GM21447 (cell line): ENCODE measurements at regions not wholly inside any gene's neighbourhood (a gene's known extent, or its start where the extent isn't known, plus 50 kb on each side); places are given as distances from the start of the nearest gene placed in this dataset.

ENCODE experiments used
- ATAC-seq: cut with Tn5 transposase; IDR thresholded peaks from one replicate; pipeline ENCODE4 v1.9.1; 2021; ENCODE audit not compliant: unreplicated experiment

DNA sequence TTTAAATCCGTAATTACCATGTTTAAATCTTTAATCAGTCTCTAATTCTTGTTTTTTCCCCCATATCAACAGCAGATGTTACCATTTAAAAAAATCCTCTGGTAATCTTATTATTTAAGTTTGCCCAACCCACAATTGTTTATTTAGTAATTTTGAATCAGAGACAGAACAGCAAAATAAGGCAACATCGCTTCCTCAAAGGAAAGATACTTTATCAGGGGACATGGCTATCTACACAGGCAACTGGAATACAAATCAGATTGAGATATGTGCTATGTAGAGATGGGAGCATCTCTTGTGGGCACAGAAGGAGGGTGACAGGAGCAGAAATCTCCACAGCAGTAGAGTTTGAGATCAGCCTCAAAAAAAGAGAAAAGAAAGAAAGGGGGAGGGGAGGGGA is 674.4 kb downstream of the SEMA5A start:
- no peak for ATAC-seq

DNA sequence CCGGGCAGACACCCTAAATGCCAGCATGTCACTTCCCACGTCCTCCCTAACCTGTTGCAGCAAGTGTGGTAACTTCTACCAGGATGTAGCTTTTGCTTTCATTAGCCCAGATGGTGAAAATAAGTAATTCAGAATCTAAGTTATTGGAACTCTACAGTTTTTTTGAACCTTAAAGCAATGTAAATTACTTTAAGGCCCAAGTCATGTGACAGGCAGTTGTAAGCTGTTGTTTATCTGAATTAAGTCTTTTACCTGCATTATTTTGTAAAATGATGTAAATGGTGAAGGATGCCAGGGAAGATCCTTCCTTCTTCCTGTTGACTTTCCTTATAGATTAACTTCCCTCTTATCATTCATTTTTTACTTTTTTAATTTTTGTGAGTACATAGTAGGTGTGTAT is 670.2 kb downstream of the SEMA5A start:
- ATAC-seq, result no peak

DNA sequence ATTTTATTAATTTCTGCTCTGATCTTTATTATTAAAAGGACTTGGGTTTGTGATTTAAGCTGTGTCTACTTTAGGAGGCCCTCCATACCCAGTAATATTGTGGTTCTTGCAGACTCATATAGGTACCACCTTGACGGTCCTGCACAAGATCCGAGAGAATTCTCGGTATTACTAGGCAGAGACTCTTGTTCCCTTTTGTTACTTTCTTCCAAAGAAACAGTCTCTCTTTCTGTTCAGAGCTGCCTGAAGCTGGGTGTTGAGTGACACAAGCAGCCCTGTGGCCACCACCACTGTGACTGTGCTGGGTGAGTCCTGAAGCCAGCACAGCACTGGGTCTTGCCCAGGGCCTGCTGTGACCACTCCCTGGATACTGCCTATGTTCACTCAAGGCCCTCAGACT is 666.6 kb downstream of the SEMA5A start:
- no peak for ATAC-seq

DNA sequence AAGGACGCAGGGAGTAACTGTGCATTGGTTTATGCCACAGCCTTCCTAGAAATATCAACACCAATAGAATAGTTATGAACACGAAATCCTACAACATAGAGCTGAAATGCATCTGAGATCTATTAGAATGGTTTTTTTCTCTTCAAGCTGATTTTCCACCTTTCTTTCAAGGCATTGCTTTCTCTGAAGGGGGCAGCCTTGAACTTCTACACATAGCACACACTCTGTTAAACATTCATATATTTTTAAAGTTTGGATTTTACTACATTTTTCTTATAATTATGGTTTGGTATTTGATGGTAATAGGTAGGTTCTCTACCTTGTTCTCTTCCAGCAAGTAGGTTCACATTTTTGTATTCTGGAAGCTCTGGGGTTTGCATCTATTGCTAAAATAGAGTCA is 661.8 kb downstream of the SEMA5A start:
- ATAC-seq, result no peak

DNA sequence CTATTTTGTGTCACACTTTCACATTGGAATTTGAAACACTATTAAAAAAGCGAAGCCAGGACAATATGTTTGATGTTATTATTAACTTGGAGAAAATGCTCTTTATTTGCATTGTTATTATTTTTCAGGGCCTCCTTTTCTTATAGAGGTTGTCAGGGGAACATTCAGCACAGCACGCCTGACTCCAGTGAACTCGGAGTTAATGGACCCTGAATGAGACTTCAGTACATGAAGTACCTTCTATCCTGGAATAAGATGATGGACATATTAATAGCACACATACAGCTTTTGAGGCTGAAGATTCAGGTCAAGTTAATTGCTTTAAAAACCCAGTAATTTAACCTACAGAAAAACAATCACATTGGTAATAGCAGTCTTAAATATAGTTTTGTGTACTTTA is 652.9 kb downstream of the SEMA5A start:
- ATAC-seq, result no peak

DNA sequence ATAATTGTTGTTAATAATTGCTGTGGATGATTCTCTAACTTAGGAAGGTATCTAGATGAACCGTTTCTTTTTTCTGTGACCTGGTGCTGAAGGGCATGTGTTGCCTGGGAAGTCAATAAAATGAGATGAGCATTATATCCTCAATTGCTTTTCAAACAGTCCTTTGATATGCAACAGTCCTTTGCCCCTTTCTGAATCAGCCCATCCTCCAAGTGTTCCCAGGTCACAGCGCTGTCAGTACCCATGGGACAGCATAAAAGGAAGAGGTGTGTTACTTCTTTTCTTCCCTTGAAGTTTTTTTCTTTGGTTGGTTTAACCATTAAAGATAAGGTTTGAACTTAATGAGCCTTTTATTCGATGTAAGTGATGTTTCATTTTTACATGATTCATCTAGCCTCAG is 651.8 kb downstream of the SEMA5A start:
- ATAC-seq, result no peak

DNA sequence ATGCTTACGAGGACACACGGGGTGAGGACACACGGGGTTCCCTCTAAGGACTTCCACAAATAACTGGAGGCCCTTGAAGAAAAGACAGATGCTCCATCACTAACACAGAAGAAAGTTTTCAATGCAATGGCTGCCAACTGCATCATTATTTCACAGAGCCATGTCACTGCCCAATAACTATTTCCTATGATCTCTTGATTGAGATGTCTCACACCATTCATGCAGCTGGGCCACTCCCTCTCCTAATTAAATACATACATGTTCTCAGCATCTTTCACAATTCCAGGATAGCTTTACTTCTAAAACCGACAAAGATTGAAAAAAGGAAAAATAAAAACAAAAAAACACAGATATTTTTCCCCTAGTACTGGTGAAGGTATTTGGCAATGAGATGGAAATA is 650.8 kb downstream of the SEMA5A start:
- no peak for ATAC-seq

DNA sequence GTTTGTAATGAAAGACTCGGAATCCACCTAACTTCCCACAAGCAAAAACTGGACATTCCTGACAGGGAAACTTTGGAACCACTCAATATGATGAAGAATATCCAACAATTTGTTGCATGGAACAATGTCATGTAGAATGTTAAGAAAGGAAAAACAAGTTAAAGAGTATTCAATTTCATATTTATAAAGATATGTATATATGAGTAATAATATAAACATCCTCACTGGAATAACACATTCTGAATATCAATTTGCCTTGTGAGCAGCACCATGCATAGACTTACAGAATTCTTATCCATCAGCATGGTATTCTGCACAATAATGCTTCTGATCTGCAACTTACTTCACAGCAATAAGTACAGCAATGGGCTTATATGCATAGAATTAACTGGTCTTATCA is 650.3 kb downstream of the SEMA5A start:
- ATAC-seq, result no peak

DNA sequence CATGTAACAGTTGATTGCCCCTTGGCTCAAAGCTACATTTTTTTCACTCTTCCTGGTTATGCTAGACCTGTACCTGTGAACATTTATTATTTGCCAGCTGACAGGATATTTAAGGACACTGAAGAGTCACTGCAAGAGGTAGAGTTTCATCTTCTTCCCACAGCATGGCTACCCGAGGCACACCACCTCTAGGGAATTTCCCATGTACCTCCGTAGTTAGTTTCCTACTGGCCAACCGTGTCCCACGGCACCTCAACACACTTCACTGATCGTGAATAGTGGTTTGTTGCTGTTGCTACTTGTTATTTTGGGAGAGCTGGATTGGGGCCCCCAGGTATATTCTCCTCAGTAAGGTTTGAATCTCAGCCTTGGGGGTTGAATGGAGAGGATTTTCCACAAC is 648.6 kb downstream of the SEMA5A start:
- no peak for ATAC-seq

DNA sequence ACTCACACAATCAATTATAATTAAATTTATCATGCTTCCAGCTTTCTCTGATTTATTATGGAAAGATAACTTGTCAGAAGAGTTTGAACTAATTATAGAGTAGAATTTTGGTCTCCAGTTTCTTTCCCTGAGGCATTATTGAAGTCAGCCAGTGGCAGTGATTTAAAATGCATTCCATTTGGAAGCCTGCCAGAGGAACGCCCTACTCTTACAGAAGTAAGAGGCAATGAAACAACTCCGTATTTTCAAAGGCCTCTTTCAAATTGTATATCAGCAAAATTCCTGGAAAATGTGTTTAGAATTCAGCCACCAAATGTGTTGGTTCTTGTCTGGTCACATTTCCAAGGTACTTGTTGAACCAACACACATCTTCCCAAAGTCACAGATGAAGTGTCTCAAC is 640.9 kb downstream of the SEMA5A start:
- ATAC-seq, result no peak

DNA sequence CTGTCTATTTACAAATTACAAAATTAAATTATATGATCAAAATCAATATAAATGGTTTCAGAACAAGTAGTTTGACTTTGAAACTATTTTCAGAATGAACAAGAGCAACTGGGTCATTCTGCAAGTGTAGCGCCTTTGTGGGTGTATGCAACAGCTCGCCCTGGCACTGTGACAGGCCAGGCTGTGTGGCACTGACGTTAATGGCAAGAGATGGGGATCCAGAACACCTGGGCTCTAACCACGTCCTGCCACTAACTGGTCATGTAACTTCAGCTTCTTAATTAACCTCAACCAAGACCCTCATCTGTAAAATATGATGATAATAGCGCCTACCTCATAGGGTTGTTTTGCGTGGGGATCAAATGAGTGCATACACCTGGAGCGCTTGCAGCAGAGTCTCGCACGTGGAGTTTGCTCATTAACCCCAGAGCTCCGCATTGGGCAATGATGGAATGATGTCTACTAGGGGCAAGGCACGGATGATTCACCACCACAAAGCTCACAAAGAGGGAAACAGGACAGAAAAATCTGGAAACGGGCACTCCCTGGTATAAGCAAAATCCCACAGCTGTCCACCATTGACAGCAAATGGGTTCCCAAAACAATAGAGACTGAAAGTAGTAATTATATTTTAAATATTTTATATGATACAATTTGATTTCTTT is 639.4 kb downstream of the SEMA5A start:
- no peak for ATAC-seq

DNA sequence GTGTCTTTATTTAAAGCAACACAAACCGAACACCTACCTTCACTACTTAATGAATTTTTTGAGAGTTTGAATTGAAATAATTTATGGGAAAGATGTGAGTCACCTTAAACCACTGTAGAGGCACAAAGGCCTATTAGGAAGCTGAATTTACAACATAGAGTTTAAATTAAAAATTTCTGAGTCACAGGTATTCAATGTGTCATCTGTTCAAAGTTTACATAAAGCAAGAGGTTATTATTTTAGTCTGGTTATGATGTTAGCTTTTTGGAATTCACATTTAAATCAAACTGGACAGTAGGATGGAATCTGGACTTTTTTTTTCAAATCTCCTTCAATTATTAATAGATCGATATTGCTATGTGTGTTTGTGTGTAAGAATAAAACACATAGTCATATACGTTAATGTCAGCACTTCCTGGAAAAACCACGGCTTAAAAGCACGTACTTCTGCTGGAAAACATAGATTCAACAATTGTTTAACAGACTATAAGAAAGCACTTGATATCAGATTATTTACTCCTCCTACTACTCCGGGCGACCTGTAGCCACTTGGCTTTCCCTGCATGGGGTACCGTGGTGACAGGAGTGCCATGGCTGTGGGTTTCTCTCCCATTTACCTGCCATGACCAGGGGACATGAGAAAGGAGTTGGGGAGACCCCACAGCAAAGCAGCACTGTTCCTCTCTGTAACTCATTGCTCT is 638.6 kb downstream of the SEMA5A start:
- no peak for ATAC-seq

DNA sequence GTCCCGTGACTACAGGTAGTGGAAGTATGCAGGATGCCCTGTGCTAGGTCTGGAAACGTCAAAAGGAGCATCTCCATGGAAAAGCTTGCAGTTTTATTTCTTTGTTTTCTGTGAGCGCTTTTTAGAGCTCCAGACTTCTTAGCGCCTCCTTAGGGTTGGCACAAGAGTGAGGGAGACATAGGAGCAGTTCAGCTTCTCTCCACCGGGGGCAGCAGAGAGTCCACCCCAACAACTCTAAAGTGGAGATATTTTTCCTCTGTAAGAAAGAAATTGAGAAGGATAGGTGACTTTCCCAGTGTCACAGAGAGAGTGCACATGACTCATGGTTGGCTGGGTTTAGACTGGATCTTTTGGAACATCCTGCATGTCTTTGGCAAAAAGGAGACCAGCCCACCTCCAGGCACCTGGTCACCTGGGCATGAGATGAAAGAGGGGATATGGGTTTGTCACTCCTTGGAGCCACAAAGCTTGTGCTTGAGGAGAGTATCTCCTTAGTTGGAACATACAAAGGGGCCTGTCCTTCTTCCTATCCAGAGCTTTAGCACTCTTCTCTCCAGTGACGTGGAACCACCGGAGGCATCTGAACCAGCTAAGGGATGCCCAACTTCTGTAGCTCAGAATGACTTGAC is 637.7 kb downstream of the SEMA5A start:
- no peak for ATAC-seq

DNA sequence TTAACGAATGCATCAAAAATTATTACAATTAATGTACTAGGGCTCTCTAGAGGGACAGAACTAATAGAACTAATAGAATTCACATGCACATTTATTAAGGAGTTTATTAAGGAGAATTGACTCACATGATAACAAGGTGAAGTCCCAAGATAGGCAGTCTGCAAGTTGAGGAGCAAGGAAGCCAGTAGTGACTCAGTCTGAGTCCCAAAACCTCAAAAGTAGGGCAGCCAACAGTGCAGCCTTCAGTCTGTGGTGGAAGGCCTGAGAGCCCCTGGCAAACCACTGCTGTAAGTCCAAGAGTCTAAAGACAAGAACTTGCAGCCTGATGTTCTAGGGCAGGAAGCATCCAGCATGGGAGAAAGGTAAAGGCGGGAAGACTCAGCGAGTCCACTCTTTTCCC is 633.8 kb downstream of the SEMA5A start:
- no peak for ATAC-seq

DNA sequence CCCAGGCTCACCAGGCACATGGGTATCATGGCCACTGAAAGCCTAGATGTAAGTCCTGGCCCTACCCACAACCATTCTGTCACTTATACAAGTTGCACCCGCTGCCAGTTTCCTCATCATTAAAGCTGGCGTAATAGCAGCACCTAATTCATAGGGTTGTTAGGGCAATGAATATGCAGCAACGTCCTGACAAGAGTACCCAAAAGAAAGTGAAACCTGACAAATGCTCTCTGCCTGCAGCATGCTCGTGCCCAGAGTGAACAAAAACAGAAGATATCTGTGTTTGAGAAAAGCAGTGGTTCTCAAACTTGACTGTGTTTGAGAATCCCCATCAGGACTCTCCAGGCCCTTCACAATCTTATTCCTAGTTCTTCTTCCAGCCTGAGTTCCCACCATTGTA is 632.4 kb downstream of the SEMA5A start:
- no peak for ATAC-seq

DNA sequence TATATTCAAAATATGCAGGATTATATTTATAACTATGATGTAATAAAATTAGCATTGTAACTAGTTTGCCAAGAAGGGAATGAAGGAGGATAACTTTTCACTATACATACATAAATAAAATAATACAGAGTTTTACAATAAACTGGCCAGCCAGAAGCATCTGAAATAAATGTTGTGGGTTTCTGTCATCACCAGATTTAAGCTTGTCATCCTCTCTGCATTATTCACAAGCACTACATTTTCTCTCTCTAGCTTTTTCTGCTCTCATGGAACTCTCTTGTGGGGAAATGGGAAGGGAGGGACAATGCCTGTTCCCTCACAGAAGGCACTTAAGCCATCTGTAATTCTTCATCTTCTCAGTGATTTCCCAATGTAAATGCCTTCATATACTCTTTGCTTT is 626.8 kb downstream of the SEMA5A start:
- no peak for ATAC-seq

DNA sequence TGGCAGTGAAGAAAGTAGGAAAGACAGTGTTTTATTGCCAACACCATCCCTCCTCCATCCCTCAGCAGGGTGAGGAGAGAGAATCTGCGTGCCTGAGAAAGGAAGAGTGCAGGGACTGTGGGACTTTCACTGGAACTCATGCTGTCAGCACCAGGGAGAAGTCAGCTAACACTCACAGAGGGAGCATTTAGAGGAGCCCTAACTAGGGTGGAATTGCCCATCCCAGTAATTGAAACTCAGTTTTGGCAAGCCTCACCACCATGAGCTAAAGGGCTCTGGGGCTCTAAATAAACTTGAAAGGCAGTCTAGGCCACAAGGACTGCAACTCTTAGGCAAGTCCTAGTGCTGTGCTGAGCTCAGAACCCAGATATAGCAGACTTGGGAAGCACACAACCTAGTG is 622.3 kb downstream of the SEMA5A start:
- ATAC-seq, result no peak

DNA sequence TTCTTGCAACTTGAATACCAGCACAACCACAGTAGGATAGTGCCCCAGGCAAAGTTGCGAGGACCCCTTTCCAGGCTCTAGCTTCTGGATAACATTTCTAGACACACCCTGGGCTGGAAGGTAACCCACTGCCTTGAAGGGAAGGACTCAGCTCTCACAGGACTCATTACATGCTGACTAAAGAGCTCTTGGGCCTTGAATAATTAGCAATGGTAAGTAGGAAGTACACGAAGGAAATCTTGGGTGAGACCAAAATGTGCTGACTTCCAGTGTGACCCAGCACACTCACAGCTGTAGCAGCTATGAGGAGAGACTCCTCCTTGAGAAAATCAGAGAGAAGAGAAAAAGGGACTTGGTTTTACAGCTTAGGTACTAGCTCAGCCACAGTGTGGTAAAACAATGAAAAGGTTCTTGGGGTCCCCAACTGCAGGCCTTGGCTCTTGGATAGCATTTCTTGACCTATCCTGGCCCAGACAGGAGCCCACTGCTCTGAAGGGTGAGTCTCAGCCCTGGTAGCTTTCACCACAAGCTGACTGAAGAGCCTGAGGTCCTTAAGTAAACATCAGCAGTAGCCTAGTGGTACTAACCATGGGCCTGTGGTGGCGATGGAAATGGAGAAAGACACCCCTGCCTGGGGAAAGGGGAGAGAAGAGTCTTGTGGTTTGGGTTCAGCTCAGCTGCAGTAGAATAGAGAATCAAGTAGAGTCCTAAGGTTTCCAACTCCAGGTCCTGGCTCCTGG is 621.7 kb downstream of the SEMA5A start:
- ATAC-seq, result no peak

DNA sequence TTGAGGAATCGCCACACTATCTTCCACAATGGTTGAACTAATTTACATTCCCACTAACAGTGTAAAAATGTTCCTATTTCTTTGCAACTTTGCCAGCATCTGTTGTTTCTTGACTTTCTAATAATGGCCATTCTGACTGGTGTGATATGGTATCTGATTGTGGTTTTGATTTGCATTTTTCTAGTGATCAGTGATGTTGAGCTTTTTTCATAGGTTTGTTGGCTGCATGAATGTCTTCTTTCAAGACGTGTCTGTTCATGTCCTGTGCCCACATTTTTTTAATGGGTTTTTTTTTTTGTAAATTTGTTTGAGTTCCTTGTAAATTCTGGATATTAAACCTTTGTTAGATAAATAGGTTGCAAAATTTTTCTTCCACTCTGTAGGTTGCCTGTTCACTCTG is 615.9 kb downstream of the SEMA5A start:
- no peak for ATAC-seq

DNA sequence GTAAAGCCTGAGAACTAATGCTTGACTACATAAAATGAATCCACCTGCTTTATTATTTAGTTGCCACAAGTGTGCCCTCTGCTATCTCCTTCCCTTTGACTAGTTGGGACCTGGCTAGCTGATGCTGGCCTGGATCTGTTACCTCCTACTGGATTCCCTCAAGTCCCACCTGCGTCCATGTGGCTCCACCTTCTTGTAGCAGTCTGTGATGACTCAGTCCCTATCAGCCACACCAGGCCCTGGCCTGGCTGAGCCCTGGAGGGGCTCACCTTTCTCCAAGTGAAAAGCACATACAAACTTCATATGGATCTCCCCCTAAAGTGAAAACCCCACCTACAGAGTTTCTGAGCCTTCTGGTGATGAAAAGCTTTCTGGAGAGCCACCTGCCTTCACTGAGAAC is 611.4 kb downstream of the SEMA5A start:
- no peak for ATAC-seq

DNA sequence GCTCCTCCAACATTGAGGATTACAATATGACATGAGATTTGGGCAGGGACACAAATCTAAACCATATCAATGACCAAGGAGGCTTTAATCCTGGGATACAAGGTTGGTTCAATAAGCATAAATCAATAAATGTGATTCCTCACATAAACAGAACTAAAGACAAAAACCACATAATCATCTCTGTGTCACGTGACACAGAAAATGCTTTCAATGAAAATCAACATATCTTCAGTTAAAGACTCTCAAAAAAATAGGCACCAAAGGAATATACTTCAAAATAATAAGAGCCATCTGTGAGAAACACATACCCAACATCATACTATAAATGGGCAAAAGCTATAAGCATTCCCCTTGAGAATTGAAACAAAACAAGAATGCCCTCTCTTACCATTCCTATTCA is 604.9 kb downstream of the SEMA5A start:
- no peak for ATAC-seq

DNA sequence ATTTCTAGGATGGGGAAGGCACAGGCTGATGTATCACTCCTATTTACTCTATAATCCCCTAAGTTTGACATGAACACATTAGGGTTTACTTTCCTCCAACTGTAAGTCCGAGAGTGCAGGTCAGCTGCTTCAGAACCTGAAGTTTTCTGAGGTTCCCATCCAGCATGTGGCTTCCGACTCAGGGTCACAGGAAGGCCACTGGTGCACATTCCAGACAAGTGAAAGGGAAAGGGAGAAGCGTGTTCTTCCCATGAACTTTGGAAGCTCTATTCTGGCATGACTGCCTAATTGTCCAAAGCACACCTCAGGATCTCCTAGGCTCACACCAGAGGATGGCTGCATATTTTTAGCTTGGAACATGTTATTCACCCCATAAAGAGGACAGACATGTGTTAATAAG is 602.6 kb downstream of the SEMA5A start:
- ATAC-seq, result no peak
